ENCODE measurements at regions not wholly inside any gene's neighbourhood (a gene's known extent, or its start where the extent isn't known, plus 50 kb on each side); places are given as distances from the start of the nearest gene placed in this dataset.
"Not testable (repeated sequence)": the region's sequence is repeated elsewhere in the genome, so short reads cannot be mapped to it uniquely, and the experiment has no call there.

DNA sequence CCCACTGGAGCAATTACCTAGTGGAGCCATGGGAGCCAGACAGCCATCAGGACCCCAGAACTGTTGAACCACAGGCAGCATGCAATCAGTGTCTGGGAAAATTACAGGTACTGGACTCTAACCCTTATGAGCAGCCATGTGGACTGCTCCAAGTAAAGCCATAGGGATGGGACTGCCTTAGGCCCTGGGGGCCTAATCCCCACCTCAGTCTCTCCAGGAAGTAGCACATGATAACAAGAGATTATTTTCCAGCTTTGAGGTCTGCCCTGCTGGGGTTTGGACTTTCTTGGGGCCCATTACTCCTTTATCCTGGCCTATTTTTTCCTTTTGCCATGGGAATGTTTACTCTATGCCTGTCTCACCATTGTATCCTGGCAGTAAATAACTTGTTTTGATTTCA, 226.8 kb downstream of the AEBP2 start:
- DNase-seq (ENCODE audit: low read depth in 2 of 2) = no peak

DNA sequence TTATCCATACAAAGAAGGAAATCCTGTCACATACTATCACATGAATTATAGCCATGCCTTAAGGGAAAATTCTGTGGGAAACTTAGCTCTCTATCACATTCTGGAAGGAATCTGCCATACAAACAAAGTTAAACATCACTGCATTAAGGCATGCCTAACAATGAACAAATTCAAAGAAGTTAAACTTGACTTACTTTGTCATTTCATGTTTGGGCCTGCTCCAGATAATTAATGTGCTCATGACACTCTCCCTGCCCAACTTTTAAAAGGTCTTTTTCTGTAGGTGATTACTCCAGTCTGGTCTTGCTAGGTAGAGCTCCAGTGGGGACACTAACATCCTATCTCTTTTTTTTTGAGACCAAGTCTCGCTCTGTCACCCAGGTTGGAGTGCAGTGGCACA, 230.5 kb downstream of the AEBP2 start:
- DNase-seq (ENCODE audit: low read depth in 2 of 2) = no peak

DNA sequence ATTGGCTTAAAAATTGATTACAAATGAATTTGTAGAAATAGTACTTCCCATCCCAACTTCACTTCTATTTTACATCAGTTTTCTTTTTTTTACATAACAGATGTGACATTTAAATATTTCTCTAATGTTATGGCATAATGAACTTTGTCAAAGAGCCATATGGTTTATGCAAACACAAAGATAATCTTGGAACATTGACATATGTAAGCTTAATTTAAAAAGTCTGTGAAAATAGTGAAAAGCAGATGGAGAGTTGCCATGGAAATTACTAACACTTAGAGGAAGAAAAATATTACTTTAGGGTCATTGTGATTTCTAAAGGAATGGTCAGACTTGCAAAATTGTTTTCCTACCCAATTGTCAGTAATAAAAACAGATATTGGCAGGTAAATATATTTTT, 232.4 kb downstream of the AEBP2 start:
- DNase-seq (ENCODE audit: low read depth in 2 of 2) = no peak

DNA sequence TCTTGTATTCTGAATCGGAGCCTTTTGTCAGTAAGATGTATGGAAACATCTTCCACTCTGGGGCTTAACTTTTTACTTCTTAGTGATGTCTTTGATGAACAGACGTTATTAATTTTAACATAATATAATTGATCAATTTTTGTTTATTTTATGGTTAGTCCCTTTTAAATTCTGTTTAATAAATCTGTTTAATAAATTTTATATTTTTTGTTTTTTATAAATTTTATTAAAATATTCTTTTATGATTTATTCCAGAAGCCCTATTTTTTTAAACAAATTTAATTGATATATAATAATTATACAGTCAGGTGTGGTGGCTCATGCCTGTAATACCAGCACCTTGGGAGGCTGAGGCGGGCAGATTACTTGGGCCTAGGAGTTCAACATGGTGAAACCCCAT, 235.1 kb downstream of the AEBP2 start:
- DNase-seq (ENCODE audit: low read depth in 2 of 2) = no peak

DNA sequence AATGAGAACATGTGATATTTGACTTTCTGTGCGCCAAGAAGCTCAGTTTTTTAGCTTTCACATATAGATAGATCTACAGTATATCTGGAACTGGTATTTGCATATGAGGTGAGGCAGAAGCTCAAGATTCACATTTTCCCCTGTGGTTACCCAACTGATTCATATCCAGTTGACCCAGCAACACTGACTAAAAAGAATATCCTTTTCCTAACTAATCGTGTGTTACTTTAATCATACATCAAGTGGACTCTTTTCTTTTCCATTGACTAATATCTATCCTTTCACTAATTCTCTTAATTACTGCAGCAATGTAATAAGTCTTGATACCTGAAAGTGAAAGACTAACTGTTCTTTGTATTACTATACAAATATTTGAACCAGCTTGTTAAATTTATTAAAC, 236.1 kb downstream of the AEBP2 start:
- no peak for DNase-seq (ENCODE audit: low read depth in 2 of 2)

DNA sequence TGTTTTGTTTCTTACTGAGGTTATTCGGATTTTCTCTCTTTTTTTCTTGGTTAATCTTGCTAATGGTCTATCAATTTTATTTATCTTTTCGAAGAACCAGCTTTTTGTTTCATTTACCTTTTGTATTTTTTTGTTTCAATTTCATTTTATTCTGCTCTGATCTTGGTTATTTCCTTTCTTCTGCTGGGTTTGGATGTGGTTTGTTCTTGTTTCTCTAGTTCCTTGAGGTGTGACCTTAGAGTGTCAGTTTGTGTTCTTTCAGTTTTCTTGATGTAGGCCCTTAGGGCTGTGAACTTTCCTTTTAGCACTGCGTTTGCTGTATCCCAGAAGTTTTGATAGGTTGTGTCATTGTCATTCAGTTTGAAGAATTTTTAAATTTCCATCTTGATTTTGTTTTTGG, 239.2 kb downstream of the AEBP2 start:
- not testable (repeated sequence) for DNase-seq (ENCODE audit: low read depth in 2 of 2)

DNA sequence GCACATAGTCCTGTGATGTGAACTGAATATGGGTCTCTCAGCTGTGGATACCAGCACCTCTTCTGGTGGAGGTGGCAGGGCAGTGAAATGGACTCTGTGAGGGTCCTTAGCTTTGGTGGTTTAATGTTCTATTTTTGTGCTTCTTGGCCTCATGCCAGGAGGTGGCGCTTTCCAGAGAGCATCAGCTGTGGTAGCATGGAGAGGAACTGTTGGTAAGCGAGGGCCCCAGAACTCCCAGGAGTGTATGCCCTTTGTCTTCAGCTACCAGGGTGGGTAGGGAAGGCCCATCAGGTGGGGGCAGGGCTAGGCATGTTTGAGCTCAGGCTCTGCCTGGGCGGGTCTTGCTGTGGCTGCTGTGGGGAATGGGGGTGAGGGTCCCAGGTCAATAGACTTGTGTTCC, 241.7 kb downstream of the AEBP2 start:
- DNase-seq (ENCODE audit: low read depth in 2 of 2) = no peak

DNA sequence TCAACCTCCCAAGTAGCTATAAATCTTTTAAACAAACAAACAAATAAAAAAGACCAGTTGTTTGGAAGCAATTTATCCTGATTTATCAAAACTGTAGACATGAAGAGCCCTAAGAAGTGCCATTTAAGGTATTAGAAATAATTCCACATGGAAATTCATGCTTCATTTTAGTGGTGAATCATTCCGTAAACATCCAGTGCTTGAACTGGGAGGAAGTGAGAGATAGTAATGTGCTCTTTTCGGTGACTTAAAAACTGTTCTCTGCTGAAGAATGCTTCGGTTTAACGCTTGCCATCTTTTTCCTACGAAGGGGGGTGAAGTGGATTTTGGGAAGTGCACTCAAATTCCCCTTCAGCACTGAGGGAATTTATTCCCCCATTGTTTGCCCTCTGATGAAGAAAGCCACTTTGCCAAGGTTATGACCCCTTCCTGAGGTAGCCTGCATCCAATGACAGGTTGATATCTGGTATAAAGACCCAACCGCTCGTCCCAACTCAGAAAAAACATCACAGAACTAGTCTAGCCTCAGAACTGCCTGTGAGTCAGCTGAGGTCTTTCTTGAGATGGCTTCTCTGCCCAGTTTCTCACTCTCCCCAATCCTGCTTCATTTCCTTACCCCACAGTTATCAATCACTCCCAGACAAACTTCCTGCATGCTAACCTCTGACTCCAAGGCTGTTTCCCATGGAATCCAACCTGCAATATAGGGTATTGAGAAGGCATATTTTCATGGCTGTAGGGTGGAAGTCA, 244.1 kb downstream of the AEBP2 start:
- no peak for DNase-seq (ENCODE audit: low read depth in 2 of 2)

DNA sequence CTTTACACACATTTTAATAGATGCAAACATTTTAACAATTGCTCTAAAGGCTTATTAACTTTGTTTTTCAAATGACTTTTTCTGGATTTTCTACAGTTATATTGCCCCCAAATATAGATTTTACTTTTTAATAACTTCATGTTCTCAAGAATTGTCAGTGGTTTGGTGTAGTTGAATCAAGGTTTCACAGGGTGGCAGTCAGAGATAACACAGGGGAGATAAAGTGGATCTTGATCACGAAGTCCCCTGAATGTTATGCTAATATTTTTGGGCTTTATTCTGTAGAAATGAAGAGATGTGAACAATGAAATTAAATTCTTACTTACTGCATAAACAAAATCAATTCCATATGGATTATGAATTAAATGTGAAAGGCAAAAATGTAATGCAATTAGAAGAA, 248.1 kb downstream of the AEBP2 start:
- no peak for DNase-seq (ENCODE audit: low read depth in 2 of 2)

DNA sequence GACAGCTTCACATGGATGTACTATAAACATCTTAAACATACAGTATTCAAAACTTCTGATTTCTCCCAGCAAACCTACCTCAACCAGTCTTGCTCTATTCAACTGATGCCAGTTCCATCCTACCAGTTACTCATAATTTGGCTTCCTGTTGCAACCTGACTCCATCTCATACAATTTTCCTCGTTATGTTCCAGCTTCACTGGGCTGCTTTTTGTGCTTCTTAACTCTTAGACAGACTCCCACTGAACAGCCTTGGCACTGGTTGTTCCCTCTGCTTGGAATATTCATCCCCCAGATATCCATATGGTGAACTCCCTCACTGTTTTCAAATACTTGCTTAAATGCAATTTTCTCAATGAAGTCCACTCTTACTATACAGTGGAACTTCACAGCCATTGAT, 249.2 kb downstream of the AEBP2 start:
- DNase-seq (ENCODE audit: low read depth in 2 of 2) = no peak

DNA sequence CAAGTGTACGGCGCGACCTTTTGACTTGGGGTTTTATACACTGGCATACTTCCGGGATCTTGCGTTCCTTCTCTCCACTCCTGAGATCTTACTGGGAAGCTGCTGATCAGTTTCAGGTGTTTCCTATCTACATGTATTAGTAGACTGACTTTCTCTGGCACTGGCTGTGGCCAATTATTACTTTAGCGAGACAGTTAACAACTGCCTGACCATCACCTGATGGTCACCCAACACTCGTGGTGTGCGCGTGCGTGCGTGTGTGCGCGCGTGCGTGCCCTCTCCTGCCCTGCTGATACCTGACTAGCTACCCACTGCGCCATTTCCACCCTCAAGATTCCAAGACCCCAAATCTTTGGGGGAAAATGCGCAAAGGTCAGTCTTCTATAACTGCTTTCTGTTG, 249.9 kb downstream of the AEBP2 start:
- DNase-seq (ENCODE audit: low read depth in 2 of 2) = no peak

DNA sequence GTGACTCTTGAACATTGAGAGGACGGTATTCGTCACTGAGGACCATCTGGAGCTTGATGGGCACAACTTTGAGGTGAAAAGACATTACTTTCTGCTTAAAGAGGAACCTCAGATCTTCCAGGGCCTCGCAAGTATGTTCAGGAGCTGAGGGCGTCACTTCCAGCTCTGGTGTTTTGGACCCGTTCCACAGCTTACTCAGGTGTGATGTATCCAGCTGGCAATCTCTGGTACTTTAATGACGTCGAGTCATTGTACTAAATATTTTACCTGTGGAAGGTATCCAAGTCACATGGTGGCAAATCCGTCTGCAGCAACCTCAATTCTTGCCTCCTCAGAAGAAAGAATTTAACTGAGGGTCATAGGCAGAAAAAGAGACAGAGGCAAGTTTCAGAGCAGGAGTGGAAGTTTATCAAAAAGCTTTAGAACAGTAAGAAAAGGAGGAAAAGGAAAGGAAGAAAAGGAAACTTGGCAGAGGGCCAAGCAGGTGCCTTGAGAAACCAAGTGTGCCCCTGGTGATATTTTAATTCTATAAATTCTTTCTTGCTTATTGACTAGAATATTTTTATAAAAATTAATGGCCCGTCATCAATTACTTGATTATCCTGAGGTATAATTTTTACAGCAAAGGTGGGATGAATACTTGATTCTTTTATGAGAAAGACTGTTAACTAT, 250.6 kb downstream of the AEBP2 start:
- no peak for DNase-seq (ENCODE audit: low read depth in 2 of 2)

DNA sequence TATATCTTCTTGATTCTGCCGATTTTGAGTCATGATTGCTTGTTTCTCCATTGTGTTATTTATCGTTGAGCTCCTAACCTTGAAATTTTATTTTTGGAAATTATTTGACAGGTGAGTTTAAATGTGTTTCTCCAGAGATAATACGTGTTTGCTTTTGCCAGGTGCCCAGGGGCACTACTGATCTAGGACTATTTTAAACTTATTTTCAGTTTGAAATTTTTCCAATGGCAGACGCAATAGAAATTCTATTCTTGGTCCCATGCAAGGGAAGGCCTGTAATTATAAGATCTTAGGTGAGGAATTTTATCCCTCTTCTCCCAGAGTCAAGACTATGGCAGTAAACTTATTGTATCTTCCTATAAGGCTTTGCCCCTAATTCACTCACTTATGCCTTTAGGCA, 252.8 kb downstream of the AEBP2 start:
- DNase-seq (ENCODE audit: low read depth in 2 of 2) = no peak

DNA sequence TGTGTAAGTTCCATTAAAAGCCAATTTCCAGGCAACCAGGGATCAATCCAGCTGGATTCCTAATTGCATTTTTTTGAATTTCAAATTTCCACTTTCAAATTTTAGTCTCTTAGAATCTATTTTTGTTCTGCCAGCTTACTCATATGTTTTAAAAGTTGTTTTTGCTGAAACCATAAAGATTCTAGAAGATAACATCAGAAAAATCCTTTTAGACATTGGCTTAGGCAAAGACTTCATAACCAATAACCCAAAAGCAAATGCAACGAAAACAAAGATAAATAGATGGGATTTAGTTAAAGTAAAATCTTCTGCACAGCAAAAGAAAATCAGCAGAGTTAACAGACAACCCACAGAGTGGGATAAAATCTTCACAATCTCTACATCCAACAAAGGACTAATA, 253.3 kb downstream of the AEBP2 start:
- DNase-seq (ENCODE audit: low read depth in 2 of 2) = no peak

DNA sequence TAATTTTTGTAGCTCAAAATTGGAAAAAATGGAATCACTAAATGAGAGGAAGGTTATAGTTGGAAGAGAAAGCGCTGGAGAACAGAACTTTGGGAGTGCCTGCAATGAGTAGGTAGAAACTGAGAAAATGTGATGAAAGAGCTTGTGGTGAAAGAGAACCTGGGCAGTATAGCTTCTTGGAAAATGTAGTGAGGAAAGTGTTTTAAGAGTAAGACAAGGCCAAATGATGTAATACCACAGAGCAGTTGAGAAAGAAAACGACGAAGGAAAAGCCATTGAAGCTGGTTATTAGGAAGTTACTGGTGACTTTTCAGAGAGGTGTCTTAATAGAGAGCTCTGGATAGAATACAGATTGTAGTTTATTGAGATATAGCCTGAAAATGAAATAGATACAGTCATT, 255.3 kb downstream of the AEBP2 start:
- no peak for DNase-seq (ENCODE audit: low read depth in 2 of 2)

DNA sequence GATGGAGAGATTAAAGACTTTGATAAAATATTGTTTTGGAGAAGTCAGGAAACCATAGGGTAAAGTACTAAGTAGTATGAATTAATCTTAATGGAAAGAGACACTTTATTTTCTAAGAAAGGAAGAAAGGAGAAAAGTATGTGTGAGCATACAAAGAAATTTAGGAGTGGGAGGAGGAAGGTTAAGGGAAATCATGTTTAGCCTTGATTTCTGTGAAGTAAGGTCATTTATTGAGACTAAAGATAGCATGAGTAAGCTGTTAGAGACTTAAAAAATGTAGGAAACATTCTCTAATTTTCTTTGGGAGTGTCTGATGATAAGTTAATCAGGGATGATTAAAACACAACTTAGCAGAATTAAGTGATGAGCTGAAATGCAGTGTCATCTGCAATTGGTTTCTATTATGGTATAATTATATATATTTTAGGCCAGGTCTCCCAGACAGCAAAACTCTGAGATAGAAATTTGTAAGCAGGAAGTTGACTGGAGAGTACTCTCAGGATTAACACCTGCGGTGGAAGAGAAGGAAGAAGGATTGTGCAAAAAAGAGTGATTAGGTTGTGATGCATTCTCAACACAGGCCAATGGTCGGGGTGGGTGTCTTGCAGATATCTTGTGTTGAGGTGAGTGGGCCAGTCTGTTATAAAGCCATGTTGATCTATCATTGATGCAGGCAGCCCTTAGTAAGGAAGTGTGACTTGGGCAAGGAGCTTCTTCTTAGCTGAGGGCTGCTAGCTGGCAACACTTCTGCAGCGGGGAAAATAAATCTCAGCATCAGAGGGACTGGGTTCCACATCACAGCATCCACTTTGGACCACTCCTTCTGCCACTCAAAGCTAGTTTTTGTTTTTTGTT, 256.2 kb downstream of the AEBP2 start:
- no peak for DNase-seq (ENCODE audit: low read depth in 2 of 2)

DNA sequence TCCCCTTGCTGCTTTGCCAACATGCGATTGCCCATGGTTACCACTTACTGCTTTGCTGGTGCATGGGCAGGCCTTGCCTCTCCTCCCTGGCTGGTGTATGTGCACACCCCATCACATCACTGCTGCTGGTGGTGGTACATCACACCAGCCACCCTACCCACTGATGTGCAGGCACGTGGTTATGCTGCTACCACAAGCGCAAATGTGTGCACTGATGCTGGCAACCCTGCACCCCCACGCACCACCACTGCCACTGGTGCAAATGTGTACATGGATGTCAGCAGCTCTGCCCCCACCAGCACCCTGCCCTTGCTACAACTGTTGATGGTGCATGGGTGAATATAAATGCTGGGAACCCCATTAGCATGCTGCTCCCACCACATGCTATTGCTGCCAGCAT, 261.7 kb downstream of the AEBP2 start:
- no peak for DNase-seq (ENCODE audit: low read depth in 2 of 2)

DNA sequence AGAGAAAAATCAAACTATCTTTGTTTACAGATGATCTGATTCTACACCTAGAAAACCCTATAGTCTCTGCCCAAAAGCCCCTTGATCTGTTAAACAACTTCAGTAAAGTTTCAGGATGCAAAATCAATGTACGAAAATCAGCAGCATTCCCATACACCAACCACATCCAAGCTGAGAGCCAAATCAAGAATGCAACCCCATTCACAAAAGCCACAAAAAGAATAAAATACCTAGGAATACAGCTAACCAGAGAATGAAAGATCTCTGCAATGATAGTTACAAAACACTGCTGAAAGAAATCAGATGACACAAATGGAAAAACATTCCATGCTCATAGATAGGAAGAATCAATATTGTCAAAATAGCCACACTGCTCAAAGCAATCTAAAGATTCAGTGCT, 265.7 kb downstream of the AEBP2 start:
- no peak for DNase-seq (ENCODE audit: low read depth in 2 of 2)

DNA sequence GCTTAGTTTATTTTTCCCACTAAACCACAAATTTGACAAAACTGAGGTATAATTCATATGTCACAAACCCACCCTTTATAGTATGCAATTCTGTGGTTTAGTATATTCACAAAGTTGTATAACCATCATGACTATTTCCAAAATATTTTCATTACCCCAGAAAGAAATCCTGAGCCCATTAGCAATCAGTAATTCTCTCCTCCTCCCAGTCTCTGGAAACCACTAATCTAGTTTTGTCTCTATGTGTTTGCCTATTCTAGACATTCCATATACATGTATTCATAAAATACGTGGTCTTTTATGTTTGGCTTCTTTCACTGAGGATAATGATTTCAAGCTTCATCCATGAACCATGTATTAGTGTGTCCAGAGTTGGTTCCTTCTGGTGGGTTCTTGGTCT, 267.6 kb downstream of the AEBP2 start:
- no peak for DNase-seq (ENCODE audit: low read depth in 2 of 2)

DNA sequence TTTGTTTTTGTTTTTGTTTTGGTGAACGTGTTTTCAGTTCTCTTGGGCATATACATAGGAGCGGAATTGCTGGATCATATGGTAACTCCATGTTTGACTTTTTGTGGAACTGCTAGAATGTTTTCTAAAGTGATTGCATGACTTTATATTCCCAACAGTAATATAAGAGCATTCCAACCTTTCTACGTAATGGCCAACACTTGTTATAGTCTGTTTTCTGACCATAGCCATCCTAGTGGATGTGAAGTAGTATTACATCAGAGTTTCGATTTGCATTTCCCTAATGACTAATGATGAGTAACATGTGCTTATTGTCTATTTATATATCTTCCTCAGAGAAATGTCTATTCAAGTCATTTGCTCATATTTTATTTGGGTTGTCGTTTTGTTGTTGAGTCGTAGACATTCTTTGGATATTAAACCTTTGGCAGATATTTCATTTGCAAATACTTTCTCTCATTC, 268.7 kb downstream of the AEBP2 start:
- DNase-seq (ENCODE audit: low read depth in 2 of 2) = no peak

DNA sequence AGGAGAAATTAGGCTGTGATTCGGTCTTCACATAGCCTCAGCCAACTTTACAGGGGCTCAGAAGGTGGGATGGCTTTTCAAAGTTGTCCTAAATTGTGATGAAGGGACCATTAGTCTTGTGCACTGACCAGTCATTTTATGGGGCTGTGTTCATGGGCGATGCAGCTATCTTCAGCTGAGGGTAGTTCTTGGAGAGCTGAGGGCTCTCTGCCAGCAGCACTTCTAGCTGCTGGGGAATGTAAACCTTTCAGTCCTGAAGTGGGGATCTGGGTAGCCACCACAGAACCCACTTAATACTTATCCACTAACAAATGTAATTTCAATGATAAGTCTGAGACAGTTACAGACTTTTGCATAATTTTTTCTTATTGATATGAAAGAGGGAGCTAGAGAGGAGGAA, 270.6 kb downstream of the AEBP2 start:
- no peak for DNase-seq (ENCODE audit: low read depth in 2 of 2)
